Caco-2 (cell line): ENCODE measurements at regions not wholly inside any gene's neighbourhood (a gene's known extent, or its start where the extent isn't known, plus 50 kb on each side); places are given as distances from the start of the nearest gene placed in this dataset.

ENCODE experiments used
- BruUV-seq: library from RNA; stranded (reverse); fragments of 400-500 nt; replicated peaks from 2 replicates; lab custom pipeline; 2021; lab: Mats Ljungman, UMichigan
- CTCF ChIA-PET: fragments of 300-600 bp; sonication (Branson Sonifier 250); formaldehyde crosslinking; loops from one replicate; lab custom pipeline; 2022; ENCODE audit warnings: antibody characterized with exemption; lab: Charles Lee
- POLR2A ChIA-PET: fragments of 300-600 bp; sonication (Branson Sonifier 250); formaldehyde crosslinking; loops from one replicate; lab custom pipeline; 2022; ENCODE audit warnings: antibody characterized with exemption; lab: Charles Lee
- DNase-seq, 2 experiments: peaks; one replicate each; pipeline versions ENCODE4 v3.0.0 to v3.0.0-alpha.2; 2020 to 2022
- H3K27me3 ChIP-seq: replicated peaks from 2 replicates; pipeline ENCODE4 v1.6.0; 2011; ENCODE audit warnings: low read length; ENCODE audit not compliant: control insufficient read depth, insufficient read depth
- H3K36me3 ChIP-seq: 2 replicates; pipeline ENCODE4 v1.5.1; 2011; ENCODE audit warnings: low read length; ENCODE audit not compliant: control insufficient read depth, insufficient read depth
- H3K4me1 ChIP-seq: fragments of 250-450 bp; sonication (Bioruptor Pico); 2 replicates; pipeline ENCODE4 v1.5.1; 2020; ENCODE audit warnings: mild to moderate bottlenecking
- H3K4me3 ChIP-seq: 2 replicates; pipeline ENCODE4 v1.5.1; 2011; ENCODE audit warnings: low read depth, mild to moderate bottlenecking, control low read depth, low read length
- H3K9me3 ChIP-seq: fragments of 250-450 bp; sonication (Bioruptor Pico); 2 replicates; pipeline ENCODE4 v1.5.1; 2020; ENCODE audit warnings: mild to moderate bottlenecking, moderate library complexity
- H3K27ac Mint-ChIP-seq: one replicate; pipeline ENCODE4 v1.8.0; 2022; ENCODE audit warnings: mixed read lengths; ENCODE audit not compliant: unreplicated experiment
- H3K27me3 Mint-ChIP-seq: one replicate; pipeline ENCODE4 v1.8.0; 2022; ENCODE audit warnings: mixed read lengths; ENCODE audit not compliant: insufficient read depth, unreplicated experiment
- H3K36me3 Mint-ChIP-seq: one replicate; pipeline ENCODE4 v1.8.0; 2022; ENCODE audit warnings: mild to moderate bottlenecking, mixed read lengths; ENCODE audit not compliant: insufficient read depth, unreplicated experiment
- H3K4me1 Mint-ChIP-seq: one replicate; pipeline ENCODE4 v1.8.0; 2022; ENCODE audit warnings: low read depth, mixed read lengths; ENCODE audit not compliant: unreplicated experiment
- H3K4me3 Mint-ChIP-seq: one replicate; pipeline ENCODE4 v1.8.0; 2022; ENCODE audit warnings: mild to moderate bottlenecking, moderate library complexity, mixed read lengths; ENCODE audit not compliant: unreplicated experiment
- H3K9me3 Mint-ChIP-seq: one replicate; pipeline ENCODE4 v1.8.0; 2022; ENCODE audit warnings: mixed read lengths; ENCODE audit not compliant: unreplicated experiment
- intact Hi-C: fragments of 100-400 bp; cut with micrococcal nuclease; formaldehyde crosslinking; loops from one replicate; pipeline ENCODE4 v1.10.0; 2022; ENCODE audit not compliant: unreplicated experiment
- TF ChIP-seq, protein P1 (sequence below), 2 experiments: fragments of 200-600 bp in 1 of 2; IDR thresholded peaks; 1 replicate in 1 of 2; 2 replicates in 1 of 2; pipeline versions ENCODE4 v1.5.1 to v1.8.0; 2011 to 2022; ENCODE audit warnings: antibody characterized with exemption in 1 of 2, control low read depth in 1 of 2, inconsistent platforms in 1 of 2, low read depth in 1 of 2, low read length in 1 of 2, mild to moderate bottlenecking in 1 of 2, moderate library complexity in 1 of 2; ENCODE audit not compliant: insufficient read depth in 1 of 2, severe bottlenecking in 1 of 2, unreplicated experiment in 1 of 2

DNA sequence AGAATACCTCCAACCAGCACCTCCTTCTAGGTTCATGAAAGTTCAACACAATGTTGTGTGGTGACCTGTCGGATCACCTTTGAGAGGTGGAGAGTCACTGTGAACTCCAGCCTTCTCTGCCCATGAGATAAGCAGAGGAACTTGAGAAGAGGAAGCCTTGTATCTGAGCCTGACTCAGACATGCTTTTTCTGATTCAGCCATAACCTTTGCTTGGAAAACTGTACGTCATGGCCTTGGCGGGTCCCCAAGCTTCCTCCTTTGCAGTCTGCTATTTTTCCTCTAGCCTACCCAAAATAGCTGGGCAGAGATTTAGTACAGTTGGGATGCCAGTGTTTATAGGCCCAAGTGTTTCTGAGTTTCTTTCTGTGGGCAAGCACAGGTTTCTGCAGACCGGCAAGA, 274.7 kb downstream of the CETN3 start:
- H3K27me3 ChIP-seq = no peaks in the 10 kb centered on the region
- Mint-ChIP-seq H3K4me3 (no peak overlapping the region), H3K9me3 (no peaks in the 10 kb centered on the region), H3K27me3 (no peaks in the 10 kb centered on the region), H3K27ac (no peak overlapping the region), H3K36me3 (no peaks in the 10 kb centered on the region), H3K4me1 (no peaks in the 10 kb centered on the region)
- ChIA-PET POLR2A (no interaction called here), CTCF (no interaction called here)
- DNase-seq = no peak
- H3K4me1 ChIP-seq = no peaks in the 10 kb centered on the region
- no peaks in the 10 kb centered on the region for H3K9me3 ChIP-seq
- TF ChIP-seq, protein P1, sequence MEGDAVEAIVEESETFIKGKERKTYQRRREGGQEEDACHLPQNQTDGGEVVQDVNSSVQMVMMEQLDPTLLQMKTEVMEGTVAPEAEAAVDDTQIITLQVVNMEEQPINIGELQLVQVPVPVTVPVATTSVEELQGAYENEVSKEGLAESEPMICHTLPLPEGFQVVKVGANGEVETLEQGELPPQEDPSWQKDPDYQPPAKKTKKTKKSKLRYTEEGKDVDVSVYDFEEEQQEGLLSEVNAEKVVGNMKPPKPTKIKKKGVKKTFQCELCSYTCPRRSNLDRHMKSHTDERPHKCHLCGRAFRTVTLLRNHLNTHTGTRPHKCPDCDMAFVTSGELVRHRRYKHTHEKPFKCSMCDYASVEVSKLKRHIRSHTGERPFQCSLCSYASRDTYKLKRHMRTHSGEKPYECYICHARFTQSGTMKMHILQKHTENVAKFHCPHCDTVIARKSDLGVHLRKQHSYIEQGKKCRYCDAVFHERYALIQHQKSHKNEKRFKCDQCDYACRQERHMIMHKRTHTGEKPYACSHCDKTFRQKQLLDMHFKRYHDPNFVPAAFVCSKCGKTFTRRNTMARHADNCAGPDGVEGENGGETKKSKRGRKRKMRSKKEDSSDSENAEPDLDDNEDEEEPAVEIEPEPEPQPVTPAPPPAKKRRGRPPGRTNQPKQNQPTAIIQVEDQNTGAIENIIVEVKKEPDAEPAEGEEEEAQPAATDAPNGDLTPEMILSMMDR (IDR thresholded peaks at IDR 0.05; ENCODE audit: insufficient read depth in 1 of 2, low read depth in 1 of 2, low read length in 1 of 2, severe bottlenecking in 1 of 2, unreplicated experiment in 1 of 2) = no peak
- no peak overlapping the region for H3K4me3 ChIP-seq
- no peaks in the 10 kb centered on the region for H3K36me3 ChIP-seq
- intact Hi-C loops = no loop called here
- no TSS peak for BruUV-seq

GRCh38 chr5:90134381-90134780, 275.2 kb downstream of the CETN3 start:
- H3K27me3 Mint-ChIP-seq = no peaks in the 10 kb centered on the region
- TF ChIP-seq, protein P1 (IDR thresholded peaks at IDR 0.05; ENCODE audit: insufficient read depth in 1 of 2, low read depth in 1 of 2, low read length in 1 of 2, severe bottlenecking in 1 of 2, unreplicated experiment in 1 of 2) = no peak
- intact Hi-C loops = no loop called here
- POLR2A ChIA-PET = no interaction called here
- Histone ChIP-seq H3K4me1 (no peaks in the 10 kb centered on the region), H3K36me3 (no peaks in the 10 kb centered on the region), H3K9me3 (no peaks in the 10 kb centered on the region), H3K27me3 (no peaks in the 10 kb centered on the region), H3K4me3 (no peak overlapping the region)
- no TSS peak for BruUV-seq
- no peak for DNase-seq
- H3K27ac Mint-ChIP-seq = no peak overlapping the region
- no peak overlapping the region for H3K4me3 Mint-ChIP-seq
- H3K4me1 Mint-ChIP-seq = no peaks in the 10 kb centered on the region
- CTCF ChIA-PET = no interaction called here
- no peaks in the 10 kb centered on the region for H3K36me3 Mint-ChIP-seq
- no peaks in the 10 kb centered on the region for H3K9me3 Mint-ChIP-seq

GRCh38 chr5:90133941-90134340, 275.6 kb downstream of the CETN3 start:
- POLR2A ChIA-PET = no interaction called here
- no TSS peak for BruUV-seq
- intact Hi-C loops = no loop called here

More at GRCh38 chr5:90133941-90134340, 275.6 kb downstream of the CETN3 start:
- Mint-ChIP-seq H3K4me1 (no peaks in the 10 kb centered on the region), H3K4me3 (no peak overlapping the region), H3K36me3 (no peaks in the 10 kb centered on the region), H3K27ac (no peak overlapping the region), H3K9me3 (no peaks in the 10 kb centered on the region), H3K27me3 (no peaks in the 10 kb centered on the region)
- no peak overlapping the region for H3K4me3 ChIP-seq
- DNase-seq = no peak
- H3K27me3 ChIP-seq = no peaks in the 10 kb centered on the region
- H3K9me3 ChIP-seq = no peaks in the 10 kb centered on the region
- H3K4me1 ChIP-seq = no peaks in the 10 kb centered on the region
- CTCF ChIA-PET = no interaction called here
- H3K36me3 ChIP-seq = no peaks in the 10 kb centered on the region
- TF ChIP-seq, protein P1 (IDR thresholded peaks at IDR 0.05; ENCODE audit: insufficient read depth in 1 of 2, low read depth in 1 of 2, low read length in 1 of 2, severe bottlenecking in 1 of 2, unreplicated experiment in 1 of 2) = no peak
